DMS79 treated with DMSO at 0.1 percent for 48 hours (cell line): ENCODE measurements at regions not wholly inside any gene's neighbourhood (a gene's known extent, or its start where the extent isn't known, plus 50 kb on each side); places are given as distances from the start of the nearest gene placed in this dataset.
A peak's percentile ranks its signal among the peaks of the same experiment; 100 is the strongest.

Experiments
- DNase-seq: peaks from one replicate; lab custom pipeline; 2025; lab: John Stamatoyannopoulos, UW

- DNase-seq: no peak
These were observed 97.0 kb upstream of the LNX1 start for GRCh38 chr4:53688186-53688790.

GRCh38 chr4:53686521-53686920 lies 95.2 kb upstream of the LNX1 start:
- DNase-seq: no peak

GRCh38 chr4:53684136-53685130 lies 93.1 kb upstream of the LNX1 start:
- no peak for DNase-seq

- no peak for DNase-seq
These were observed 91.6 kb upstream of the LNX1 start for GRCh38 chr4:53682908-53683307.

- DNase-seq: no peak
These were observed 90.9 kb upstream of the LNX1 start for GRCh38 chr4:53682196-53682595.

- DNase-seq: no peak
These were observed 89.3 kb upstream of the LNX1 start for GRCh38 chr4:53680598-53680997.

GRCh38 chr4:53680168-53680567 lies 88.9 kb upstream of the LNX1 start:
- no peak for DNase-seq

GRCh38 chr4:53676402-53676871 lies 85.2 kb upstream of the LNX1 start:
- DNase-seq: no peak

GRCh38 chr4:53674903-53675302 lies 83.6 kb upstream of the LNX1 start:
- no peak for DNase-seq

- DNase-seq: no peak
These were observed 81.6 kb upstream of the LNX1 start for GRCh38 chr4:53672873-53673272.

- DNase-seq: no peak
These were observed 80.5 kb upstream of the LNX1 start for GRCh38 chr4:53671757-53672156.

- DNase-seq: no peak
These were observed 68.5 kb upstream of the LNX1 start for GRCh38 chr4:53659737-53660136.

GRCh38 chr4:53659112-53659511 lies 67.8 kb upstream of the LNX1 start:
- no peak for DNase-seq

GRCh38 chr4:53658029-53658428 lies 66.7 kb upstream of the LNX1 start:
- DNase-seq: no peak

- DNase-seq: no peak
These were observed 65.2 kb upstream of the LNX1 start for GRCh38 chr4:53656421-53656981.

- no peak for DNase-seq
These were observed 63.0 kb upstream of the LNX1 start for GRCh38 chr4:53654300-53654758.

GRCh38 chr4:53653484-53654053 lies 62.3 kb upstream of the LNX1 start:
- DNase-seq: peak; percentile 43

- no peak for DNase-seq
These were observed 60.0 kb upstream of the LNX1 start for GRCh38 chr4:53651156-53651735.

- no peak for DNase-seq
These were observed 58.1 kb upstream of the LNX1 start for GRCh38 chr4:53649357-53649756.

GRCh38 chr4:53647547-53647946 lies 56.3 kb upstream of the LNX1 start:
- no peak for DNase-seq

- DNase-seq: no peak
These were observed 55.5 kb upstream of the LNX1 start for GRCh38 chr4:53646795-53647194.

- no peak for DNase-seq
These were observed 53.8 kb upstream of the LNX1 start for GRCh38 chr4:53645108-53645507.
